ENCODE measurements at regions not wholly inside any gene's neighbourhood (a gene's known extent, or its start where the extent isn't known, plus 50 kb on each side); places are given as distances from the start of the nearest gene placed in this dataset.

- H3K27me3 ChIP-seq (ENCODE audit: control insufficient read depth, insufficient read depth, low read length): no peaks in the 10 kb centered on the region
- POLR2A ChIA-PET: no interaction called here
- DNase-seq (ENCODE audit: low read depth, low spot score): no peak
- no peak overlapping the region for H3K27ac ChIP-seq (ENCODE audit: low read depth, low read length)
- H3K4me3 ChIP-seq (ENCODE audit: low read depth, low read length): no peak overlapping the region
- no peaks in the 10 kb centered on the region for H3K9me3 ChIP-seq (ENCODE audit: control insufficient read depth, insufficient read depth, low read length)
- TF ChIP-seq, protein P1, sequence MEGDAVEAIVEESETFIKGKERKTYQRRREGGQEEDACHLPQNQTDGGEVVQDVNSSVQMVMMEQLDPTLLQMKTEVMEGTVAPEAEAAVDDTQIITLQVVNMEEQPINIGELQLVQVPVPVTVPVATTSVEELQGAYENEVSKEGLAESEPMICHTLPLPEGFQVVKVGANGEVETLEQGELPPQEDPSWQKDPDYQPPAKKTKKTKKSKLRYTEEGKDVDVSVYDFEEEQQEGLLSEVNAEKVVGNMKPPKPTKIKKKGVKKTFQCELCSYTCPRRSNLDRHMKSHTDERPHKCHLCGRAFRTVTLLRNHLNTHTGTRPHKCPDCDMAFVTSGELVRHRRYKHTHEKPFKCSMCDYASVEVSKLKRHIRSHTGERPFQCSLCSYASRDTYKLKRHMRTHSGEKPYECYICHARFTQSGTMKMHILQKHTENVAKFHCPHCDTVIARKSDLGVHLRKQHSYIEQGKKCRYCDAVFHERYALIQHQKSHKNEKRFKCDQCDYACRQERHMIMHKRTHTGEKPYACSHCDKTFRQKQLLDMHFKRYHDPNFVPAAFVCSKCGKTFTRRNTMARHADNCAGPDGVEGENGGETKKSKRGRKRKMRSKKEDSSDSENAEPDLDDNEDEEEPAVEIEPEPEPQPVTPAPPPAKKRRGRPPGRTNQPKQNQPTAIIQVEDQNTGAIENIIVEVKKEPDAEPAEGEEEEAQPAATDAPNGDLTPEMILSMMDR (IDR thresholded peaks at IDR 0.05; ENCODE audit: low read depth, low read length): no peak
- CTCF ChIA-PET: no interaction called here
Observed at GRCh38 chr12:62168411-62168810, 91.8 kb upstream of the USP15 start.

GRCh38 chr12:62170241-62170640, 90.0 kb upstream of the USP15 start:
- no peak for DNase-seq (ENCODE audit: low read depth, low spot score)
- Histone ChIP-seq H3K27me3 (ENCODE audit: control insufficient read depth, insufficient read depth, low read length) (no peaks in the 10 kb centered on the region), H3K27ac (ENCODE audit: low read depth, low read length) (no peak overlapping the region), H3K9me3 (ENCODE audit: control insufficient read depth, insufficient read depth, low read length) (no peaks in the 10 kb centered on the region), H3K4me3 (ENCODE audit: low read depth, low read length) (no peak overlapping the region)
- POLR2A ChIA-PET: interaction anchor here (0.7 kb wide), 1 partner anchor 68 kb away, joined by 4 read pairs; no protein-coding TSS in a partner anchor
- CTCF ChIA-PET: no interaction called here
- TF ChIP-seq, protein P1 (IDR thresholded peaks at IDR 0.05; ENCODE audit: low read depth, low read length): no peak

DNA sequence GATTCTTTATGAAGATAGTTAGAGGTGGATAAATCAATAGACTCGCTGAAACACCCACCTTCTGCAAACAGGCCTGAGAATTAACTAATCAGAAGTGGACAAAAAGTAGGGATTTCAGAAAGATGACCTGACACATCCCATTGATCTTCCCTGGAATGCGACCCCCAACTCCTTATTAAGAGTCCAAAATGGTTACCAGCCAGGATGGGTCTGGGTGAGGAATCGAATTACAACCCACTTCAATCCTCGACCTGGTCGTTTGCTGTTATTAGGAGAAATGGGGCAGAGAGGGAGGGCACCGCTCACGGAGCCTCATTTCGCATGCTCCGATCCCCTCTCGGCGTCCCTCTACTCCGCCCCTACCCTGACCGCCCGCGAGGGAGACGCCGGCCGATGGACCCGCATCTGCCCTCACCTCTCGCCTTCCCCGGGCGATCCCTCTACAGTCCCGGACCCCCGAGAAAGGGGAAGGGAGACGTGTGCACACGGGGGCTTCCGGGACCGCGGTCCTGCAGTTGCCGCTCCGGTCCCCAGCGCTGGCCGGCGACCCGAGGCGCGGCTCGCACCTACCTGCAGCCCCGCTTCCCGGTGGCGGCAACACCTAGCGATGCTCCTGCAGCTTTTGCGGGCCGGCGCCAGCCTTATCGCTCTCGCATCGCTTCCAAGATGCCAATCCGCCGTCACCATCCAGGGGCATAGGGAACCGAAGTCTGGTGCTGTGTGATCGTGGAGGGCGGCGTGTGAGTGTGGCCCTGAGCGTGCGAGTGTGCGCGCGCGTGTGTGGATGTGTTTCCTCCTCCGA, 69.3 kb upstream of the USP15 start:
- Histone ChIP-seq H3K9me3 (ENCODE audit: control insufficient read depth, insufficient read depth, low read length) (peaks cover 13% of the 10 kb centered on the region), H3K27ac (ENCODE audit: low read depth, low read length) (no peak overlapping the region), H3K27me3 (ENCODE audit: control insufficient read depth, insufficient read depth, low read length) (peaks cover 28% of the 10 kb centered on the region), H3K4me3 (ENCODE audit: low read depth, low read length) (no peak overlapping the region)
- DNase-seq (ENCODE audit: low read depth, low spot score): no peak
- ChIA-PET CTCF (no interaction called here), POLR2A (no interaction called here)
- TF ChIP-seq, protein P1 (IDR thresholded peaks at IDR 0.05; ENCODE audit: low read depth, low read length): no peak

DNA sequence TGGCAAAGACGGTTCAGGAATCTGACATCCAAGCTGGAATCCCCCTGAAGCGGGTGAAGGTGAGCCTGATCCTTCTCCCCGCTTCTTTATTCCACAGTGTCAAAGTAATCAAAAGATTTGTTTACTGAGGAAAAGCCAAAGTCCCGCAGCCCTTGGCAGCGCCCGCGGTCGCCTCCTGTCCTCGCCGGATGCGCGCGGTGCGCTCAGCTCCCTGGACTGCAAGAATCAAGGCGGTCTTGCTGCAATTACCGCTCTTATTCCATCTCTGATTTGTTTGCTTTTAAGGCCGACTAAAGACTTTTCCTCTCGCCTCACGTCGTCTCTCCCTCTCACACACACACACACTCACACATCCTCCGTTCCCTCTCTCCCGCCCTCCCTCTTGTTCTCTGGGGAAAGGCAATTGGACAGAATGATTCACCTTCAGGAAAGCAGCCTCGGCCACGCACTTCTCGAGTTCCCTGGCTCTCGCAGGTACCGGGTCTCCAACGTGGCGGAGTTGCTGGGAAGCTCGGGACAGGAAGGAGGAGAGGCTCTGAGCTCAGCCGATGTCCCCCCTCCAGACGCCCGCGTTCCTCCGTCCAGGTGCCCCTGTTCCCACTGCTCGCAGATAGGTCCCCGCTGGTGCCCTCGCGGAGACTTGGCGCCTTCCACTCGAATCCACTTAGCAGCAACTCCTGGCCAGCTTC, 68.6 kb upstream of the USP15 start:
- ChIA-PET CTCF (interaction anchor here (2.6 kb wide), 1 partner anchor 19 kb away, joined by 29 read pairs; no protein-coding TSS in a partner anchor), POLR2A (no interaction called here)
- TF ChIP-seq, protein P1 (IDR thresholded peaks at IDR 0.05; ENCODE audit: low read depth, low read length): no peak
- Histone ChIP-seq H3K27ac (ENCODE audit: low read depth, low read length) (no peak overlapping the region), H3K4me3 (ENCODE audit: low read depth, low read length) (peak overlapping the region; percentile 48), H3K9me3 (ENCODE audit: control insufficient read depth, insufficient read depth, low read length) (peaks cover 13% of the 10 kb centered on the region), H3K27me3 (ENCODE audit: control insufficient read depth, insufficient read depth, low read length) (peaks cover 28% of the 10 kb centered on the region)
- peak; percentile 1 for DNase-seq (ENCODE audit: low read depth, low spot score)
